ENCODE measurements at regions not wholly inside any gene's neighbourhood (a gene's known extent, or its start where the extent isn't known, plus 50 kb on each side); places are given as distances from the start of the nearest gene placed in this dataset.

GRCh38 chr3:66823532-66823931 lies 174.6 kb upstream of the KBTBD8 start:
- ChIA-PET CTCF (ENCODE audit: unreplicated experiment) (no interaction called here), POLR2A (interaction anchor here (0.5 kb wide), 1 partner anchor 440 kb away, joined by 3 read pairs; no protein-coding TSS in a partner anchor)
- H3K79me2 ChIP-seq (ENCODE audit: insufficient read depth, low read depth, low read length) = no peaks in the 10 kb centered on the region
- H3K9me3 ChIP-seq (ENCODE audit: low read length) = no peaks in the 10 kb centered on the region
- intact Hi-C loops (cut with micrococcal nuclease; ENCODE audit: unreplicated experiment) = no loop called here
- H3K36me3 ChIP-seq (ENCODE audit: insufficient read depth, low read length) = no peaks in the 10 kb centered on the region
- H2AFZ ChIP-seq (ENCODE audit: low read length) = no peak overlapping the region
- TF ChIP-seq CTCF (conservative IDR thresholded peaks at IDR 0.05; ENCODE audit: low read length) (no peak), EZH2phosphoT487 (IDR thresholded peaks at IDR 0.05; ENCODE audit: borderline replicate concordance, low read depth, low read length) (no peak)
- H4K20me1 ChIP-seq (ENCODE audit: insufficient read depth, low read length) = no peaks in the 10 kb centered on the region
- BruUV-seq (replicated peaks) = no TSS peak
- no peaks in the 10 kb centered on the region for H3K9me2 ChIP-seq (ENCODE audit: insufficient read depth, low read length)
- no peak overlapping the region for H3K4me3 ChIP-seq (ENCODE audit: low read depth, low read length, poor library complexity, severe bottlenecking)
- DNase-seq (ENCODE audit: low spot score) = no peak
- H3K4me1 ChIP-seq (ENCODE audit: insufficient read depth, low read length, poor library complexity, severe bottlenecking) = no peaks in the 10 kb centered on the region
- no peak overlapping the region for H3K27ac ChIP-seq (ENCODE audit: low read depth, low read length, poor library complexity, severe bottlenecking)
- H3K4me2 ChIP-seq (ENCODE audit: low read length) = no peak overlapping the region

- Histone ChIP-seq H3K79me2 (ENCODE audit: insufficient read depth, low read depth, low read length) (no peaks in the 10 kb centered on the region), H4K20me1 (ENCODE audit: insufficient read depth, low read length) (no peaks in the 10 kb centered on the region), H3K4me1 (ENCODE audit: insufficient read depth, low read length, poor library complexity, severe bottlenecking) (no peaks in the 10 kb centered on the region), H3K9me3 (ENCODE audit: low read length) (no peaks in the 10 kb centered on the region), H3K36me3 (ENCODE audit: insufficient read depth, low read length) (no peaks in the 10 kb centered on the region), H3K4me3 (ENCODE audit: low read depth, low read length, poor library complexity, severe bottlenecking) (no peak overlapping the region), H2AFZ (ENCODE audit: low read length) (no peak overlapping the region), H3K4me2 (ENCODE audit: low read length) (no peak overlapping the region), H3K27ac (ENCODE audit: low read depth, low read length, poor library complexity, severe bottlenecking) (no peak overlapping the region), H3K9me2 (ENCODE audit: insufficient read depth, low read length) (no peaks in the 10 kb centered on the region)
- TF ChIP-seq CTCF (conservative IDR thresholded peaks at IDR 0.05; ENCODE audit: low read length) = no peak
- no peak for TF ChIP-seq EZH2phosphoT487 (IDR thresholded peaks at IDR 0.05; ENCODE audit: borderline replicate concordance, low read depth, low read length)
- ChIA-PET POLR2A (no interaction called here), CTCF (ENCODE audit: unreplicated experiment) (no interaction called here)
- BruUV-seq (replicated peaks) = no TSS peak
- DNase-seq (ENCODE audit: low spot score) = no peak
- intact Hi-C loops (cut with micrococcal nuclease; ENCODE audit: unreplicated experiment) = no loop called here
Observed at GRCh38 chr3:66825375-66825774, 172.7 kb upstream of the KBTBD8 start.

GRCh38 chr3:66827726-66828125 lies 170.4 kb upstream of the KBTBD8 start:
- no peak overlapping the region for H3K4me3 ChIP-seq (ENCODE audit: low read depth, low read length, poor library complexity, severe bottlenecking)
- intact Hi-C loops (cut with micrococcal nuclease; ENCODE audit: unreplicated experiment) = no loop called here
- H3K4me2 ChIP-seq (ENCODE audit: low read length) = no peak overlapping the region
- no peaks in the 10 kb centered on the region for H3K79me2 ChIP-seq (ENCODE audit: insufficient read depth, low read depth, low read length)
- H3K36me3 ChIP-seq (ENCODE audit: insufficient read depth, low read length) = no peaks in the 10 kb centered on the region
- DNase-seq (ENCODE audit: low spot score) = no peak
- no peak overlapping the region for H2AFZ ChIP-seq (ENCODE audit: low read length)
- H3K27ac ChIP-seq (ENCODE audit: low read depth, low read length, poor library complexity, severe bottlenecking) = no peak overlapping the region
- TF ChIP-seq EZH2phosphoT487 (IDR thresholded peaks at IDR 0.05; ENCODE audit: borderline replicate concordance, low read depth, low read length) (no peak), CTCF (conservative IDR thresholded peaks at IDR 0.05; ENCODE audit: low read length) (no peak)
- H3K4me1 ChIP-seq (ENCODE audit: insufficient read depth, low read length, poor library complexity, severe bottlenecking) = no peaks in the 10 kb centered on the region
- CTCF ChIA-PET (ENCODE audit: unreplicated experiment) = no interaction called here
- H3K9me2 ChIP-seq (ENCODE audit: insufficient read depth, low read length) = no peaks in the 10 kb centered on the region
- no peaks in the 10 kb centered on the region for H4K20me1 ChIP-seq (ENCODE audit: insufficient read depth, low read length)
- no peaks in the 10 kb centered on the region for H3K9me3 ChIP-seq (ENCODE audit: low read length)
- no TSS peak for BruUV-seq (replicated peaks)
- POLR2A ChIA-PET = interaction anchor here (0.6 kb wide), 2 partner anchors 94 to 235 kb away, joined by 3 to 4 read pairs; no protein-coding TSS in a partner anchor
